ENCODE measurements at regions not wholly inside any gene's neighbourhood (a gene's known extent, or its start where the extent isn't known, plus 50 kb on each side); places are given as distances from the start of the nearest gene placed in this dataset.

- no peak for DNase-seq (ENCODE audit: low read depth)
- Histone ChIP-seq H3K36me3 (ENCODE audit: control insufficient read depth, insufficient read depth, low read length, severe bottlenecking) (no peaks in the 10 kb centered on the region), H3K27me3 (replicated peaks; ENCODE audit: control insufficient read depth, insufficient read depth, low read length) (no peaks in the 10 kb centered on the region), H3K4me3 (ENCODE audit: low read length) (no peak overlapping the region), H3K9ac (ENCODE audit: low read length) (no peak overlapping the region), H3K9me3 (ENCODE audit: control insufficient read depth, low read length) (no peaks in the 10 kb centered on the region), H3K4me1 (ENCODE audit: control insufficient read depth, insufficient read depth, low read length) (peaks cover 28% of the 10 kb centered on the region)
Observed at GRCh38 chr10:78759456-78760120, 309.2 kb upstream of the ZMIZ1 start.

- DNase-seq (ENCODE audit: low read depth), result no peak
- Histone ChIP-seq H3K9me3 (ENCODE audit: control insufficient read depth, low read length) (no peaks in the 10 kb centered on the region), H3K4me1 (ENCODE audit: control insufficient read depth, insufficient read depth, low read length) (peaks cover 28% of the 10 kb centered on the region), H3K27me3 (replicated peaks; ENCODE audit: control insufficient read depth, insufficient read depth, low read length) (peaks cover 7% of the 10 kb centered on the region), H3K9ac (ENCODE audit: low read length) (no peak overlapping the region), H3K36me3 (ENCODE audit: control insufficient read depth, insufficient read depth, low read length, severe bottlenecking) (no peaks in the 10 kb centered on the region), H3K4me3 (ENCODE audit: low read length) (no peak overlapping the region)
Observed at GRCh38 chr10:78760463-78761310, 308.1 kb upstream of the ZMIZ1 start.

- Histone ChIP-seq H3K27me3 (replicated peaks; ENCODE audit: control insufficient read depth, insufficient read depth, low read length) (peaks cover 7% of the 10 kb centered on the region), H3K9ac (ENCODE audit: low read length) (no peak overlapping the region), H3K4me1 (ENCODE audit: control insufficient read depth, insufficient read depth, low read length) (peaks cover 23% of the 10 kb centered on the region), H3K4me3 (ENCODE audit: low read length) (no peak overlapping the region), H3K9me3 (ENCODE audit: control insufficient read depth, low read length) (no peaks in the 10 kb centered on the region), H3K36me3 (ENCODE audit: control insufficient read depth, insufficient read depth, low read length, severe bottlenecking) (no peaks in the 10 kb centered on the region)
- no peak for DNase-seq (ENCODE audit: low read depth)
Observed at GRCh38 chr10:78761311-78761781, 307.4 kb upstream of the ZMIZ1 start.

- DNase-seq (ENCODE audit: low read depth), result no peak
- Histone ChIP-seq H3K4me1 (ENCODE audit: control insufficient read depth, insufficient read depth, low read length) (peaks cover 17% of the 10 kb centered on the region), H3K9ac (ENCODE audit: low read length) (no peak overlapping the region), H3K4me3 (ENCODE audit: low read length) (no peak overlapping the region), H3K36me3 (ENCODE audit: control insufficient read depth, insufficient read depth, low read length, severe bottlenecking) (no peaks in the 10 kb centered on the region), H3K27me3 (replicated peaks; ENCODE audit: control insufficient read depth, insufficient read depth, low read length) (peaks cover 7% of the 10 kb centered on the region), H3K9me3 (ENCODE audit: control insufficient read depth, low read length) (no peaks in the 10 kb centered on the region)
Observed at GRCh38 chr10:78762086-78762630, 306.6 kb upstream of the ZMIZ1 start.

GRCh38 chr10:78763234-78763633 lies 305.5 kb upstream of the ZMIZ1 start:
- Histone ChIP-seq H3K9me3 (ENCODE audit: control insufficient read depth, low read length) (no peaks in the 10 kb centered on the region), H3K27me3 (replicated peaks; ENCODE audit: control insufficient read depth, insufficient read depth, low read length) (peaks cover 7% of the 10 kb centered on the region), H3K4me3 (ENCODE audit: low read length) (no peak overlapping the region), H3K4me1 (ENCODE audit: control insufficient read depth, insufficient read depth, low read length) (peaks cover 8% of the 10 kb centered on the region), H3K9ac (ENCODE audit: low read length) (no peak overlapping the region), H3K36me3 (ENCODE audit: control insufficient read depth, insufficient read depth, low read length, severe bottlenecking) (no peaks in the 10 kb centered on the region)
- DNase-seq (ENCODE audit: low read depth), result no peak

- no peak for DNase-seq (ENCODE audit: low read depth)
- H3K4me1 ChIP-seq (ENCODE audit: control insufficient read depth, insufficient read depth, low read length), result peaks cover 8% of the 10 kb centered on the region
- peaks cover 7% of the 10 kb centered on the region for H3K27me3 ChIP-seq (replicated peaks; ENCODE audit: control insufficient read depth, insufficient read depth, low read length)
- H3K9me3 ChIP-seq (ENCODE audit: control insufficient read depth, low read length), result no peaks in the 10 kb centered on the region
- H3K9ac ChIP-seq (ENCODE audit: low read length), result no peak overlapping the region
- H3K4me3 ChIP-seq (ENCODE audit: low read length), result no peak overlapping the region
- no peaks in the 10 kb centered on the region for H3K36me3 ChIP-seq (ENCODE audit: control insufficient read depth, insufficient read depth, low read length, severe bottlenecking)
Observed at GRCh38 chr10:78763651-78764395, 304.9 kb upstream of the ZMIZ1 start.

GRCh38 chr10:78764436-78764835 lies 304.3 kb upstream of the ZMIZ1 start:
- no peak for DNase-seq (ENCODE audit: low read depth)
- Histone ChIP-seq H3K36me3 (ENCODE audit: control insufficient read depth, insufficient read depth, low read length, severe bottlenecking) (no peaks in the 10 kb centered on the region), H3K27me3 (replicated peaks; ENCODE audit: control insufficient read depth, insufficient read depth, low read length) (peaks cover 7% of the 10 kb centered on the region), H3K4me3 (ENCODE audit: low read length) (no peak overlapping the region), H3K9me3 (ENCODE audit: control insufficient read depth, low read length) (no peaks in the 10 kb centered on the region), H3K9ac (ENCODE audit: low read length) (no peak overlapping the region), H3K4me1 (ENCODE audit: control insufficient read depth, insufficient read depth, low read length) (peaks cover 8% of the 10 kb centered on the region)

- no peaks in the 10 kb centered on the region for H3K9me3 ChIP-seq (ENCODE audit: control insufficient read depth, low read length)
- H3K4me3 ChIP-seq (ENCODE audit: low read length), result no peak overlapping the region
- no peaks in the 10 kb centered on the region for H3K36me3 ChIP-seq (ENCODE audit: control insufficient read depth, insufficient read depth, low read length, severe bottlenecking)
- no peak for DNase-seq (ENCODE audit: low read depth)
- peaks cover 8% of the 10 kb centered on the region for H3K4me1 ChIP-seq (ENCODE audit: control insufficient read depth, insufficient read depth, low read length)
- H3K27me3 ChIP-seq (replicated peaks; ENCODE audit: control insufficient read depth, insufficient read depth, low read length), result peaks cover 7% of the 10 kb centered on the region
- no peak overlapping the region for H3K9ac ChIP-seq (ENCODE audit: low read length)
Observed at GRCh38 chr10:78764846-78765430, 303.8 kb upstream of the ZMIZ1 start.

- H3K4me1 ChIP-seq (ENCODE audit: control insufficient read depth, insufficient read depth, low read length), result peaks cover 8% of the 10 kb centered on the region
- H3K9me3 ChIP-seq (ENCODE audit: control insufficient read depth, low read length), result no peaks in the 10 kb centered on the region
- no peak overlapping the region for H3K4me3 ChIP-seq (ENCODE audit: low read length)
- H3K27me3 ChIP-seq (replicated peaks; ENCODE audit: control insufficient read depth, insufficient read depth, low read length), result peaks cover 7% of the 10 kb centered on the region
- no peak for DNase-seq (ENCODE audit: low read depth)
- no peaks in the 10 kb centered on the region for H3K36me3 ChIP-seq (ENCODE audit: control insufficient read depth, insufficient read depth, low read length, severe bottlenecking)
- no peak overlapping the region for H3K9ac ChIP-seq (ENCODE audit: low read length)
Observed at GRCh38 chr10:78765726-78766335, 302.9 kb upstream of the ZMIZ1 start.

GRCh38 chr10:78766603-78767002 lies 302.2 kb upstream of the ZMIZ1 start:
- no peak for DNase-seq (ENCODE audit: low read depth)
- Histone ChIP-seq H3K4me3 (ENCODE audit: low read length) (no peak overlapping the region), H3K4me1 (ENCODE audit: control insufficient read depth, insufficient read depth, low read length) (peaks cover 8% of the 10 kb centered on the region), H3K36me3 (ENCODE audit: control insufficient read depth, insufficient read depth, low read length, severe bottlenecking) (no peaks in the 10 kb centered on the region), H3K27me3 (replicated peaks; ENCODE audit: control insufficient read depth, insufficient read depth, low read length) (peaks cover 7% of the 10 kb centered on the region), H3K9me3 (ENCODE audit: control insufficient read depth, low read length) (no peaks in the 10 kb centered on the region), H3K9ac (ENCODE audit: low read length) (no peak overlapping the region)
